Spleen (tissue), 11 donors: ENCODE measurements at regions not wholly inside any gene's neighbourhood (a gene's known extent, or its start where the extent isn't known, plus 50 kb on each side); places are given as distances from the start of the nearest gene placed in this dataset.

Source experiments
- DNase-seq: peaks from one replicate; pipeline ENCODE4 v3.0.0-alpha.2; 2020
- H3K27ac ChIP-seq, 8 donors: fragments of 200-600 bp; sonication (generic) in 7 of 8; 1 replicate in 4 of 8; 2 replicates in 4 of 8; pipeline versions ENCODE4 v1.5.0 to v1.8.0; 2016 to 2021; ENCODE audit warnings: inconsistent platforms in 4 of 8, mild to moderate bottlenecking in 4 of 8, moderate library complexity in 1 of 8
- H3K27me3 ChIP-seq, 7 donors: fragments of 200-600 bp; sonication (generic) in 6 of 7; replicated peaks in 1 of 7; 1 replicate in 4 of 7; 2 replicates in 3 of 7; pipeline versions ENCODE4 v1.5.0 to v1.8.0; 2016 to 2021; ENCODE audit warnings: inconsistent platforms in 3 of 7, mild to moderate bottlenecking in 1 of 7
- H3K36me3 ChIP-seq, 6 donors: fragments of 200-600 bp; sonication (generic) in 5 of 6; 1 replicate in 4 of 6; 2 replicates in 2 of 6; pipeline versions ENCODE4 v1.5.0 to v1.8.0; 2016 to 2021; ENCODE audit warnings: inconsistent platforms in 2 of 6
- H3K4me1 ChIP-seq, 6 donors: fragments of 200-600 bp; sonication (generic) in 5 of 6; 1 replicate in 3 of 6; 2 replicates in 3 of 6; pipeline versions ENCODE4 v1.5.0 to v1.8.0; 2016 to 2021; ENCODE audit warnings: inconsistent platforms in 3 of 6
- H3K4me3 ChIP-seq, 8 donors: fragments of 200-600 bp; sonication (generic) in 7 of 8; 1 replicate in 4 of 8; 2 replicates in 4 of 8; pipeline versions ENCODE4 v1.5.0 to v1.8.0; 2016 to 2021; ENCODE audit warnings: inconsistent platforms in 4 of 8, mild to moderate bottlenecking in 4 of 8, moderate library complexity in 2 of 8
- H3K9me3 ChIP-seq, 8 donors: fragments of 200-600 bp; sonication (generic) in 7 of 8; 1 replicate in 4 of 8; 2 replicates in 4 of 8; pipeline versions ENCODE4 v1.5.0 to v1.8.0; 2016 to 2021; ENCODE audit warnings: inconsistent platforms in 4 of 8
- POLR2A ChIP-seq, 3 donors: fragments of 450-650 bp; IDR thresholded peaks; one replicate each; pipeline ENCODE4 v1.5.1; 2017; ENCODE audit warnings: antibody characterized with exemption in 3 of 3, mild to moderate bottlenecking in 1 of 3
- POLR2AphosphoS5 ChIP-seq, 3 donors: sonication (generic); formaldehyde crosslinking; IDR thresholded peaks; one replicate each; pipeline ENCODE4 v1.5.1; 2017; ENCODE audit warnings: antibody characterized with exemption in 3 of 3
- WGBS, 5 donors: extraction: QIAGEN DNeasy Blood & Tissue Kit in 3 of 5; methylation state at CpG; one replicate each; pipeline versions ENCODE4 v1.1.5 to v1.1.7; 2013 to 2018; 5-methylcytosine and 5-hydroxymethylcytosine counted together
- intact Hi-C: fragments of 100-400 bp; cut with DNase I; formaldehyde crosslinking; loops from one replicate; pipeline ENCODE4 v1.15.0; 2023; ENCODE audit warnings: low total_unique reads
- TF ChIP-seq, protein P1 (sequence below), 11 experiments: fragments of 200-600 bp in 7 of 11; fragments of 450-650 bp in 4 of 11; sonication (generic) in 4 of 11; IDR thresholded peaks in 8 of 11; conservative IDR thresholded peaks in 3 of 11; 1 replicate in 7 of 11; 2 replicates in 4 of 11; pipeline versions ENCODE4 v1.4.0 to v1.8.0; 2016 to 2021; ENCODE audit warnings: antibody characterized with exemption in 11 of 11, inconsistent platforms in 4 of 11, mild to moderate bottlenecking in 1 of 11
- donor health status: healthy with polysubstance abuse.
- donor health status: DM: no; HTN: no; CAD: no; lungs with moderate emphysema.
- donor health status: DM: no; HTN: no; CAD: no.
- donor health status: Bipolar disorder and iron deficiency.
- donor health status: healthy.
- donor health status: DM: no; HTN: no; CAD: no.
- donor health status: DM: yes; HTN: yes; CAD: no.

DNA sequence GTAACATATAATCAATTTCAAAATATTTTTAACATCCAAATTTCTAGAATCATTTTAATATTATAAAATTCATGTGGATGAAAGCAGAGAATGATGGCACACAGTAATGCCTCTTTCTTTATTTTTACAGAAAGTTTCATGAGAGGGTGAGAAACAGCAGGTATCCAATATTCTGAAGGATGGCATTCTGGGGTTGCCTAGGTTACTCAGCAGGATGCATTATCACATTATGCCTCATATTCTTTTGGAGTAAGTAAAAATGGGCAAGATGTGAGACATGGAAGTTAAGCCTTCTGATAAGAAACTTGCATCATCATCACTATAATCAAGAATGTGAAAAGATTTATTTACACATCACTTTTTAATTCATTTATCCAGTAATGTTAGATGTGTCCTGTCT, 148.7 kb upstream of the PGR start:
- no peaks in the 10 kb centered on the region for H3K36me3 ChIP-seq
- no peak overlapping the region for H3K4me3 ChIP-seq
- peaks cover 0 to 7% (median 0%) of the 10 kb centered on the region in 8 donors for H3K9me3 ChIP-seq
- no peak for DNase-seq
- TF ChIP-seq POLR2A (IDR thresholded peaks at IDR 0.05) (no peak), POLR2AphosphoS5 (IDR thresholded peaks at IDR 0.05) (no peak)
- TF ChIP-seq, protein P1, sequence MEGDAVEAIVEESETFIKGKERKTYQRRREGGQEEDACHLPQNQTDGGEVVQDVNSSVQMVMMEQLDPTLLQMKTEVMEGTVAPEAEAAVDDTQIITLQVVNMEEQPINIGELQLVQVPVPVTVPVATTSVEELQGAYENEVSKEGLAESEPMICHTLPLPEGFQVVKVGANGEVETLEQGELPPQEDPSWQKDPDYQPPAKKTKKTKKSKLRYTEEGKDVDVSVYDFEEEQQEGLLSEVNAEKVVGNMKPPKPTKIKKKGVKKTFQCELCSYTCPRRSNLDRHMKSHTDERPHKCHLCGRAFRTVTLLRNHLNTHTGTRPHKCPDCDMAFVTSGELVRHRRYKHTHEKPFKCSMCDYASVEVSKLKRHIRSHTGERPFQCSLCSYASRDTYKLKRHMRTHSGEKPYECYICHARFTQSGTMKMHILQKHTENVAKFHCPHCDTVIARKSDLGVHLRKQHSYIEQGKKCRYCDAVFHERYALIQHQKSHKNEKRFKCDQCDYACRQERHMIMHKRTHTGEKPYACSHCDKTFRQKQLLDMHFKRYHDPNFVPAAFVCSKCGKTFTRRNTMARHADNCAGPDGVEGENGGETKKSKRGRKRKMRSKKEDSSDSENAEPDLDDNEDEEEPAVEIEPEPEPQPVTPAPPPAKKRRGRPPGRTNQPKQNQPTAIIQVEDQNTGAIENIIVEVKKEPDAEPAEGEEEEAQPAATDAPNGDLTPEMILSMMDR (IDR thresholded peaks at IDR 0.05 in 8 of 11, conservative IDR thresholded peaks at IDR 0.05 in 3 of 11) = no peak
- no peaks in the 10 kb centered on the region for H3K27me3 ChIP-seq
- H3K27ac ChIP-seq = no peak overlapping the region
- H3K4me1 ChIP-seq = no peaks in the 10 kb centered on the region
- intact Hi-C loops = no loop called here

DNA sequence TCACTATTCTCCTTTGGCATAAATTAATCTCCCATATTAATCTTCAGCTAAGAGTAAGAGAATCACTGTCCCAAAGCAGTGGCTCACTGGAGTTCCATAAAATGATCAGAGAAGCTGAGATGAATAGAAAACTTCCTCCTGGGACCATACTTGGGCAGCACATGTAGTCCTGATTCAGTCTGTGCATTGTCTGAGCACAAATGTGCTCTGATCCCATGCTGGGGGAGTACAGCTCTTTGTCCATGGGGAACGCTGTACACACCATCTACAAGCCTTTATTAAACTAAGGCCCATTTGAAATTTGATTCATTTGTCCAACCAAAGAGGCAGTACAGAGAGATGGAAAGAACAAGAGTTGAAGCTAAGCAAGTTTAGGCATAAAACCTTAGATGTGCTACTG, 147.4 kb upstream of the PGR start:
- 46 to 89% (median 69%) methylated on average over 1 of the region's 1 CpG for WGBS, 5 donors
- Histone ChIP-seq H3K36me3 (no peaks in the 10 kb centered on the region), H3K27ac (no peak overlapping the region), H3K27me3 (no peaks in the 10 kb centered on the region), H3K4me3 (no peak overlapping the region), H3K9me3 (peaks cover 0 to 7% (median 0%) of the 10 kb centered on the region in 8 donors), H3K4me1 (no peaks in the 10 kb centered on the region)
- intact Hi-C loops = no loop called here
- DNase-seq = no peak
- TF ChIP-seq POLR2AphosphoS5 (IDR thresholded peaks at IDR 0.05) = no peak
- TF ChIP-seq POLR2A (IDR thresholded peaks at IDR 0.05) = no peak
- TF ChIP-seq, protein P1 (IDR thresholded peaks at IDR 0.05 in 8 of 11, conservative IDR thresholded peaks at IDR 0.05 in 3 of 11) = no peak

DNA sequence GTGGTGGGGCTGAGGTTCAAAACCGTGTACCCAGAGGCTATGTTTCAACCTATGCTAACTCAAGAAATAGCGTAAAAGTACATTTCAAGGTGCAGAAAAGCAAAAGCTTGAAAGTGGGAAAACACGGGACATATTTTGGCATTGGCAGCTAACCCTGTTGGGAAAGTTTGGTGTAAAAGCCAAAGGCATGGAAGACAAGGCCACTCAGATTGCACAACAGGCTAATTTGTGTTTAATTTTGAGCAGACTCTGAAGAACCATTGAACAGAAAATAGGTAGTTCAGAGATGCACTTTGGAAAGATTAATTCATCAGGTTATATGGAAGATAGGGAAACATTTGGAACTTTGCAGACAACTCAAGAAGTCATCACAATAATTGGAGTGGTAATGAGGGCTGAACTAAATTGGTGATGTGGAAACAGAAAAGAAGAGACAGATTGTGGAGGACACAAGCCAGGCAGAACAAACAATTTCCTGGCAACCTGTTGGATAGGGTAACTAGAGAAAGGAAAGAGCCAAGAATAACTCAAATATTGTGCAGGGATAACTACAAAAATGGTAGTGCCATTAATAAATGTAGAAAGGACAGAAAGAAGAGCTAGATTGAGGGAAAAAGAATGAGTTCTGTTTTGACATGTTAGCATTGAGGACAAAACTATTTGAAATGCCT, 140.5 kb upstream of the PGR start:
- no peak for TF ChIP-seq POLR2A (IDR thresholded peaks at IDR 0.05)
- TF ChIP-seq, protein P1 (IDR thresholded peaks at IDR 0.05 in 8 of 11, conservative IDR thresholded peaks at IDR 0.05 in 3 of 11) = no peak
- TF ChIP-seq POLR2AphosphoS5 (IDR thresholded peaks at IDR 0.05) = no peak
- H3K27ac ChIP-seq = no peak overlapping the region
- no peaks in the 10 kb centered on the region for H3K36me3 ChIP-seq
- H3K9me3 ChIP-seq = no peaks in the 10 kb centered on the region
- DNase-seq = no peak
- H3K27me3 ChIP-seq = no peaks in the 10 kb centered on the region
- H3K4me1 ChIP-seq = no peaks in the 10 kb centered on the region
- intact Hi-C loops = no loop called here
- no peak overlapping the region for H3K4me3 ChIP-seq
- WGBS, 5 donors = 74 to 85% (median 80%) methylated on average over 3 of the region's 3 CpGs

DNA sequence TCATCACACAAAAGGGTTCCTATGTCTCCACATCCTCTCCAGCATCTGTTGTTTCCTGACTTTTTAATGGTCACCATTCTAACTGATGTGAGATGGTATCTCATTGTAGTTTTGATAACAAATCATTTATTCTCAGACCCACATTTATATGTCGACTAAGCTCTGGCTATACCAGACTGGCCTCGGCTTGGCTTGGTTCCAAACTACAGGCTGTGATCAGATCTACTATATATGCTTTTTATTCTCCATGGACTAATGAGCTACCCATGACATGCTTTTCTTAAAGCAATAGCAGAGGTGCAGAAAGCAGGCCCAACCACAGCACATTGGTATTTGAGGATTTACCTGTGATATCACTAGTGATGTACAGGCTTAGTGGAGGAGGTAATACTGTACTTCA, 139.8 kb upstream of the PGR start:
- Histone ChIP-seq H3K4me1 (no peaks in the 10 kb centered on the region), H3K4me3 (no peak overlapping the region), H3K36me3 (no peaks in the 10 kb centered on the region), H3K27ac (no peak overlapping the region), H3K27me3 (no peaks in the 10 kb centered on the region), H3K9me3 (no peaks in the 10 kb centered on the region)
- no peak for DNase-seq
- WGBS, 5 donors = 84 to 99% (median 90%) methylated on average over 2 of the region's 2 CpGs
- TF ChIP-seq POLR2A (IDR thresholded peaks at IDR 0.05) = no peak
- intact Hi-C loops = no loop called here

DNA sequence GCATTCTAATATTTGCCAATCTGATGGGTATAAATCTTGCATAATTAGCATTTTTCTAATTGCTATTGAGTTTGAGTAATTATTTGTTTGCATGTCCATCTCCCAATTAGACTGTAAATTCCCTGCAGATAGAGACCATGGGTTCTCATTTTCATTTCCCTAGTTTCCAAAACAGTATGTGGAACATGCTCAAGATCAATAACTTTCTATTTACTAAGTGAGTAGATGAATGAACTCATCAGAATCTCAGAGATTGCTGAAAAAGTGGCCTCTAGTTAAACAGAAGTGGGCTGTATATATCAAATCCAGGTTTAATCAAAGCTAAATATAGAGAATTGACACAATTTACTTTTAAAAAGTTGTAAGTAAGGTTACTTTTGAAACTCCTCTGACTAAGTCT, 138.0 kb upstream of the PGR start:
- TF ChIP-seq POLR2A (IDR thresholded peaks at IDR 0.05) (no peak), POLR2AphosphoS5 (IDR thresholded peaks at IDR 0.05) (no peak)
- TF ChIP-seq, protein P1 (IDR thresholded peaks at IDR 0.05 in 8 of 11, conservative IDR thresholded peaks at IDR 0.05 in 3 of 11) = no peak
- no peaks in the 10 kb centered on the region for H3K36me3 ChIP-seq
- no peaks in the 10 kb centered on the region for H3K9me3 ChIP-seq
- H3K27ac ChIP-seq = no peak overlapping the region
- H3K4me1 ChIP-seq = no peaks in the 10 kb centered on the region
- H3K27me3 ChIP-seq = no peaks in the 10 kb centered on the region
- intact Hi-C loops = no loop called here
- no peak overlapping the region for H3K4me3 ChIP-seq
- no peak for DNase-seq
